22Rv1 (cell line): ENCODE measurements at regions not wholly inside any gene's neighbourhood (a gene's known extent, or its start where the extent isn't known, plus 50 kb on each side); places are given as distances from the start of the nearest gene placed in this dataset.

Experiments used
- ZFX ChIP-seq: fragments of 450-650 bp; IDR thresholded peaks from 2 replicates; pipeline ENCODE4 v1.6.1; 2017; ENCODE audit warnings: antibody characterized with exemption, borderline replicate concordance
- TF ChIP-seq, protein P1 (sequence below): fragments of 450-650 bp; IDR thresholded peaks from 2 replicates; pipeline ENCODE4 v1.5.1; 2017; ENCODE audit warnings: mild to moderate bottlenecking

DNA sequence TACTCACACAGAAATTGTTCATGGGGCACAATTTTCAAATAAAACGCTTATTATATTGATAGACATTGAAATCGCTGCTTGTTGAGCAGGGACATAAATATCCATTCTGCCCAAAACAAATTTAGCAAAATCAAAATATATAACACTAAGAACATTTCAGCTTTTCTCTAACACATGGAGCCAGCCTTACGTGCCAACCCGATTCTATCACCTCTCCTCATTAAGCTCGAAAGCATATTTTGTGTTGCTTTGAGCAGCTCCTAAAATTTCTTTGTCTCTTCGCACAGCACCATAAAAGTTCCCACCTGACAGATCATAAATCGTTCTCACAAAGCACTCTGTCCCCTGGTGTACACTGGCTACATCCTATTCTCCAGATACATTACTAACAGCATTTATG lies 1034.4 kb upstream of the KLHL29 start:
- TF ChIP-seq, protein P1, sequence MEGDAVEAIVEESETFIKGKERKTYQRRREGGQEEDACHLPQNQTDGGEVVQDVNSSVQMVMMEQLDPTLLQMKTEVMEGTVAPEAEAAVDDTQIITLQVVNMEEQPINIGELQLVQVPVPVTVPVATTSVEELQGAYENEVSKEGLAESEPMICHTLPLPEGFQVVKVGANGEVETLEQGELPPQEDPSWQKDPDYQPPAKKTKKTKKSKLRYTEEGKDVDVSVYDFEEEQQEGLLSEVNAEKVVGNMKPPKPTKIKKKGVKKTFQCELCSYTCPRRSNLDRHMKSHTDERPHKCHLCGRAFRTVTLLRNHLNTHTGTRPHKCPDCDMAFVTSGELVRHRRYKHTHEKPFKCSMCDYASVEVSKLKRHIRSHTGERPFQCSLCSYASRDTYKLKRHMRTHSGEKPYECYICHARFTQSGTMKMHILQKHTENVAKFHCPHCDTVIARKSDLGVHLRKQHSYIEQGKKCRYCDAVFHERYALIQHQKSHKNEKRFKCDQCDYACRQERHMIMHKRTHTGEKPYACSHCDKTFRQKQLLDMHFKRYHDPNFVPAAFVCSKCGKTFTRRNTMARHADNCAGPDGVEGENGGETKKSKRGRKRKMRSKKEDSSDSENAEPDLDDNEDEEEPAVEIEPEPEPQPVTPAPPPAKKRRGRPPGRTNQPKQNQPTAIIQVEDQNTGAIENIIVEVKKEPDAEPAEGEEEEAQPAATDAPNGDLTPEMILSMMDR: no peak
- no peak for TF ChIP-seq ZFX
